K562 (cell line): ENCODE measurements at regions not wholly inside any gene's neighbourhood (a gene's known extent, or its start where the extent isn't known, plus 50 kb on each side); places are given as distances from the start of the nearest gene placed in this dataset.
"Not testable (repeated sequence)": the region's sequence is repeated elsewhere in the genome, so short reads cannot be mapped to it uniquely, and the experiment has no call there.

ENCODE experiments used
- BCOR ChIP-seq: fragments of 450-650 bp; IDR thresholded peaks from 2 replicates; pipeline ENCODE4 v1.6.1; 2016
- ETV5 ChIP-seq: sonication (generic); formaldehyde crosslinking; IDR thresholded peaks from 2 replicates; pipeline ENCODE4 v1.4.0; 2020; ENCODE audit warnings: low read depth, mild to moderate bottlenecking, missing genetic modification reagents
- FOXK1 ChIP-seq: sonication (generic); formaldehyde crosslinking; IDR thresholded peaks from 2 replicates; pipeline ENCODE4 v1.8.0; 2022; ENCODE audit warnings: missing genetic modification reagents, mild to moderate bottlenecking, borderline replicate concordance
- NR2C1 ChIP-seq, 2 experiments: fragments of 450-650 bp; IDR thresholded peaks; 2 replicates each; pipeline ENCODE4 v1.6.1; 2017; ENCODE audit warnings: mild to moderate bottlenecking in 2 of 2, antibody characterized with exemption in 1 of 2, inconsistent platforms in 1 of 2, missing compliant biosample characterization in 1 of 2, missing genetic modification characterization in 1 of 2
- RBBP5 ChIP-seq: fragments of 200-600 bp; sonication (generic); IDR thresholded peaks from 2 replicates; pipeline ENCODE4 v1.6.1; 2012; ENCODE audit warnings: borderline replicate concordance, mild to moderate bottlenecking, low read length, control low read depth, inconsistent platforms; ENCODE audit not compliant: insufficient read depth, poor library complexity, severe bottlenecking
- TRIM24 ChIP-seq, 2 experiments: fragments of 450-650 bp; IDR thresholded peaks; 2 replicates each; pipeline ENCODE4 v1.6.1; 2016
- TF ChIP-seq, protein P1 (sequence below): fragments of 450-650 bp; IDR thresholded peaks from 2 replicates; pipeline ENCODE4 v1.6.1; 2016; ENCODE audit warnings: low read depth, mild to moderate bottlenecking, moderate library complexity
- TF ChIP-seq, protein P2 (sequence below): fragments of 450-650 bp; IDR thresholded peaks from 2 replicates; pipeline ENCODE4 v1.6.1; 2014; ENCODE audit warnings: low read depth, mild to moderate bottlenecking, moderate library complexity, borderline replicate concordance
- TF ChIP-seq, protein P3 (sequence below), 2 experiments: fragments of 250-450 bp in 1 of 2; fragments of 450-650 bp in 1 of 2; sonication (Bioruptor Pico) in 1 of 2; IDR thresholded peaks; 2 replicates each; pipeline versions ENCODE4 v1.6.1 to v1.8.0; 2016 to 2021; ENCODE audit warnings: mild to moderate bottlenecking in 2 of 2, moderate library complexity in 2 of 2, missing compliant biosample characterization in 1 of 2, missing genetic modification characterization in 1 of 2
- TF ChIP-seq, protein P4 (sequence below): fragments of 450-650 bp; IDR thresholded peaks from 2 replicates; pipeline ENCODE4 v1.6.1; 2018; ENCODE audit warnings: mild to moderate bottlenecking, low read depth; ENCODE audit not compliant: partially characterized antibody

DNA sequence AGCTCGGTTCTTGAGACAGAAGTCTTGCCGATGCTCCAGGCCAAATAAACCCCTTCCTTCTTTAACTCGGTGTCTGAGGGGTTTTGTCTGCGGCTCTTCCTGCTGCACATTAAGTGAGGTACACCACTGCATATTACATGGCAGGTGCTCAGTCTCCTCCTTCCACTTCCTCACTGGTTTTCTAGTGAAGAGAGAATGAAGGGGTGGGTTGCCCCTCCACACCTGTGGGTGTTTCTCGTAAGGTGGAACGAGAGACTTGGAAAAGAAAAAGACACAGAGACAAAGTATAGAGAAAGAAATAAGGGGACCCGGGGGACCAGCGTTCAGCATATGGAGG is 138.0 kb downstream of the OR2B2 start (continued):
- TF ChIP-seq, protein P1, sequence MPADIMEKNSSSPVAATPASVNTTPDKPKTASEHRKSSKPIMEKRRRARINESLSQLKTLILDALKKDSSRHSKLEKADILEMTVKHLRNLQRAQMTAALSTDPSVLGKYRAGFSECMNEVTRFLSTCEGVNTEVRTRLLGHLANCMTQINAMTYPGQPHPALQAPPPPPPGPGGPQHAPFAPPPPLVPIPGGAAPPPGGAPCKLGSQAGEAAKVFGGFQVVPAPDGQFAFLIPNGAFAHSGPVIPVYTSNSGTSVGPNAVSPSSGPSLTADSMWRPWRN, result 0 out of 2 replicates have a peak, but pooled peaks have one; percentile 1
- TF ChIP-seq TRIM24 (IDR thresholded peaks at IDR 0.05) (peak; percentile 5 to 44; a peak in 1 of 4 replicates), NR2C1 (IDR thresholded peaks at IDR 0.05) (0 out of 2 replicates have a peak, but pooled peaks have one; percentile 14), ETV5 (CRISPR knock-in tag) (0 out of 2 replicates have a peak, but pooled peaks have one; percentile 11), FOXK1 (0 out of 2 replicates have a peak, but pooled peaks have one; percentile 15), RBBP5 (peak; percentile 42), BCOR (peak; percentile 3; the same call in 1 of the 2 replicates)
- TF ChIP-seq NR2C1 (tag; IDR thresholded peaks at IDR 0.05), result not testable (repeated sequence)
- TF ChIP-seq, protein P2, sequence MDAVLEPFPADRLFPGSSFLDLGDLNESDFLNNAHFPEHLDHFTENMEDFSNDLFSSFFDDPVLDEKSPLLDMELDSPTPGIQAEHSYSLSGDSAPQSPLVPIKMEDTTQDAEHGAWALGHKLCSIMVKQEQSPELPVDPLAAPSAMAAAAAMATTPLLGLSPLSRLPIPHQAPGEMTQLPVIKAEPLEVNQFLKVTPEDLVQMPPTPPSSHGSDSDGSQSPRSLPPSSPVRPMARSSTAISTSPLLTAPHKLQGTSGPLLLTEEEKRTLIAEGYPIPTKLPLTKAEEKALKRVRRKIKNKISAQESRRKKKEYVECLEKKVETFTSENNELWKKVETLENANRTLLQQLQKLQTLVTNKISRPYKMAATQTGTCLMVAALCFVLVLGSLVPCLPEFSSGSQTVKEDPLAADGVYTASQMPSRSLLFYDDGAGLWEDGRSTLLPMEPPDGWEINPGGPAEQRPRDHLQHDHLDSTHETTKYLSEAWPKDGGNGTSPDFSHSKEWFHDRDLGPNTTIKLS, result 0 out of 2 replicates have a peak, but pooled peaks have one; percentile 11
- TF ChIP-seq, protein P3, sequence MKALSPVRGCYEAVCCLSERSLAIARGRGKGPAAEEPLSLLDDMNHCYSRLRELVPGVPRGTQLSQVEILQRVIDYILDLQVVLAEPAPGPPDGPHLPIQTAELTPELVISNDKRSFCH (CRISPR knock-in tag; IDR thresholded peaks at IDR 0.05), result peak; percentile 62; the same call in 1 of the 2 replicates
- TF ChIP-seq, protein P3 (tag; IDR thresholded peaks at IDR 0.05), result not testable (repeated sequence)
- TF ChIP-seq, protein P4, sequence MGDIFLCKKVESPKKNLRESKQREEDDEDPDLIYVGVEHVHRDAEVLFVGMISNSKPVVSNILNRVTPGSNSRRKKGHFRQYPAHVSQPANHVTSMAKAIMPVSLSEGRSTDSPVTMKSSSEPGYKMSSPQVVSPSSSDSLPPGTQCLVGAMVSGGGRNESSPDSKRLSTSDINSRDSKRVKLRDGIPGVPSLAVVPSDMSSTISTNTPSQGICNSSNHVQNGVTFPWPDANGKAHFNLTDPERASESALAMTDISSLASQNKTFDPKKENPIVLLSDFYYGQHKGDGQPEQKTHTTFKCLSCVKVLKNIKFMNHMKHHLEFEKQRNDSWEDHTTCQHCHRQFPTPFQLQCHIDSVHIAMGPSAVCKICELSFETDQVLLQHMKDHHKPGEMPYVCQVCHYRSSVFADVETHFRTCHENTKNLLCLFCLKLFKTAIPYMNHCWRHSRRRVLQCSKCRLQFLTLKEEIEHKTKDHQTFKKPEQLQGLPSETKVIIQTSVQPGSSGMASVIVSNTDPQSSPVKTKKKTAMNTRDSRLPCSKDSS, result peak; percentile 1
